ENCODE measurements at regions not wholly inside any gene's neighbourhood (a gene's known extent, or its start where the extent isn't known, plus 50 kb on each side); places are given as distances from the start of the nearest gene placed in this dataset.
A peak's percentile ranks its signal among the peaks of the same experiment; 100 is the strongest.
"Not testable (repeated sequence)": the region's sequence is repeated elsewhere in the genome, so short reads cannot be mapped to it uniquely, and the experiment has no call there.

DNA sequence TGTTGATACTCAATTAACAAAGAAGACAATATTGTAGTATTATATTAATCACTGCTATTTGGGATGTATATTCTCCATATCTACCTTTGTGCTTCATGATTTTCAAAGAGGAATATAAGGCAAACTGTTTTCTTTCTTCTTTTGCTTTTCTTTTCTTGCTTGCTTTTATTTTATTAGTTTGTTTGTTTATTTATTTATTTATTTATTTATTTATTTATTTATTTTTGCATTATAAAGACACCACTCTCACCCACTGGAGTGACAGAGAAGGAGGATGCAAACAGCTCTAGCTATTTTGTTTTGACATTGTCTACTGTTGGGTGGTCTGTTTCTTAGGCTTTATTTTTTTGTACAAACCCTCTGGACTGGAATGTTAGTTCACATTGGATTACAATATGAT lies 1352.7 kb downstream of the HACE1 start:
- no peak for DNase-seq

DNA sequence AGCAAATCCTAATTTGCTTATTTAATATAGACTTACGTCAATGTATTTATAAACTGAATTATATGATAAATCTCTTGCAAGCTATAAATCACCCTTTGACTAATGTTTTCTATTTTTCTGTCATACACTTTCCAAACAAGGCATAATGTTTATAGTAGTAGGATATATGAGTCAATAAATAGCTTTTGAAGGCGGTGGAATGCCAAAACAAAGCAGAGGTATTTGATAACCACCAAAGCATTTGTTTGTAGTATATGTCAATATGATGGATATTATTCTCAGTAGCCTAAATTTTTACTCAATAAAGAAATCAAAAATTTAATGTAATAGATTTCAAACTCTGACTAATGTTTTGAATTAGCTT lies 1354.6 kb downstream of the HACE1 start:
- no peak for DNase-seq

DNA sequence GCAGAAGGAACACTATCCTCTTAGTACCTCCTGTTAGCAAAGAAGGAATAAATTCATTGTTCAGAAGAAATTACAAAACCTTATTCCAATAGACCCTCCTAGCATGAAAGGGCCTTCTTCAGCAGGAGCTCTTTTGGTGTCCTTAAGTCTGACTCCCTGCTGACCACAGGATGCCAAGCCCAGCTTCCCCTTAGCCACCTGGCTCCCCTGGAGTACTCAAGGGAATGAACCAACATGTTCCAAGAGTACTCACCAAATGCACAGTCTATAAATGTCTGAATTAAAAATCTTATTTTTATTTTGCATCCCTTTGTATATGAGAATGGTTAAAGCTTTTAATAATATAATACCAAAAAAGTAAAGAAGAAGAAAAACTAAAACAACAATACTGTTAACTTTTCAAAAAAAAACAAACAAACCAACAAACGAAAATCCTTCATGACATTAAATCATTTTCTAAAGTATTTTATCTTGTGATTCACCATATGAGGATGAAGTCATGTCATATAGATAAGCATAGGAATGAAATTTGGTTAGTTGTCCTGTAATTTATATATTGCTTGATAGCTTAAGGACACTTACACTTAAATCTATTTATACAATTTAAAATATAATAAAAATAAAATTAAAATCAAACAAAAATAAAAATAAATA lies 1355.1 kb downstream of the HACE1 start:
- DNase-seq = no peak

DNA sequence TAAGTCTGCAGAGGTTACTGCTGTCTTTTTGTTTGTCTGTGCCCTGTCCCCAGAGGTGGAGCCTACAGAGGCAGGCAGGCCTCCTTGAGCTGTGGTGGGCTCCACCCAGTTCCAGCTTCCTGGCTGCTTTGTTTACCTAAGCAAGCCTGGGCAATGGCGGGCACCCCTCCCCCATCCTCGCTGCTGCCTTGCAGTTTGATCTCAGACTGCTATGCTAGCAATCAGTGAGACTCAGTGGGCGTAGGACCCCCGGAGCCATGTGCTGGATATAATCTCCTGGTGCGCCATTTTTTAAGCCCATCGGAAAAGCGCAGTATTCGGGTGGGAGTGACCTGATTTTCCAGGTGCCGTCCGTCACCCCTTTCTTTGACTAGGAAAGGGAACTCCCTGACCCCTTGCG lies 1363.1 kb downstream of the HACE1 start:
- DNase-seq = not testable (repeated sequence)

DNA sequence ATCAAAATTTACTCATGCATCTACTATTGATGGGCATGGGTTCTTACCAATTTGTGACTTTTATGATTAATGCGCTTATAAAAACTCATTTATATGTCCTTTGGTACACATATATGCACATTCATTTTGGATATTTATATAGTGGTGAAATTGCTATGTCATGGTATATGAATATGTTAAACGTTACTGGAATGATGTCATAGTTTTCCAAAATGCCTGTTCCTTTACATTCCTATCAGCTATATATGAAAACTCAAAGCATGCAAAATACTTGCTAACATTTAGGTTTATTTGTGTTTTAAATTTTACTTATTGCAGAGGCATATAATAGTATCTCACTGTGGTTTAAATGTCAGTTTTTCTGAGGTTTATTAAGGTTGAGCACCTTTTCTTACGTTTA lies 1403.1 kb downstream of the HACE1 start:
- no peak for DNase-seq

DNA sequence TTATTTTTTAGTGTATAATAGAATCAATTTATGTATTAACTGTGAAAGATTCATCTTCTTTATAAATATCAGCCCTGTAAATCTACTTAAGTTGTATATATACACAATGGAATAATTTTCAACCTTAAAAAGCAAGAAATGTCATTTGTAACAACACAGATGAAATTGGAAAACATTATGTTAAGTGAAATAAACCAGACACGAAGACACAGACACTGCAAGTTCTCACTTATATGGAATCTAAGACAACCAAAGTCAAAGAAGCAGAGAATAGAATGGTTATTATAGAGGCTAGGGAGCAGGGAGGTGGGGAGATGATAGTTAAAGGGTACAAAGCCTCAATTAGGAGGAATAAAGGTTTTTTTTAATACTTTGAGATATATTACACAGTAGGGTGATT lies 1404.4 kb downstream of the HACE1 start:
- no peak for DNase-seq

DNA sequence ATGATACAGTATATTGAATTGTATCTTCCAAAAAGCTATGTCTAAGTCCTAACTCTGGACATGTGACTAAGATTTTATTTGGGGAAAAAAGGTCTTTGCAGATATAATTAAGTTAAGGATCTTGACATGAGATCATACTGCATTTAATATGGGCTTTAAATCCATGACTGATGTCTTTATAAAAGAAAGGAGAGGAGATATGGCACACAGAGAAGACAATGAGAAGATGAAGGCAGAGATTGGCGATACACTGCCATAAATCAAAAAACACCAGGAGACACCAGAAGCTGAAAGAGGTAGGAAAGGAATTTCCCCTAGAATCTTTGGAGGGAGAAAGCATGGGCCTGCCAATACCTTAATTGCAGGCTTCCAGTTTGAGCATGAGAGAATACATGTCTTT lies 1450.2 kb downstream of the HACE1 start:
- no peak for DNase-seq

DNA sequence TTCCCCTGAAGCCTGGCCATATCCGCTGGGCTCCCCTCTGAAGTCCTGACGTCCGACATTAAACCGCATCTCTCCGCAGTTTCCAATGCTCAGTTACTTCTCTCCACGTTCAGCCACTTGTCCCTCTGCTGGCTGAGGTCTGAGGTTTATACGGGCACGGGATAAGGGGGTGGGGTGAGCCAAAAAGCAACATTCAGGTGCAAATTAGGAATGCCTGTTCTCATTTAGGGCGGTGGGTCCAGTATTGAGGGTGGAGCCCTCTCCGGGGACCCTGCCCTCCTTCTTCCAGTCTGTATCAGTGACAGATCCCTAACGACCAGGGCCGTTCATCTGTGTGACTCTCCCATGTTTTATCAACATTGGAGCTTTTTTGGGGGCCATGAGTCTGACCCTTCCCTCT lies 1454.4 kb downstream of the HACE1 start:
- no peak for DNase-seq

DNA sequence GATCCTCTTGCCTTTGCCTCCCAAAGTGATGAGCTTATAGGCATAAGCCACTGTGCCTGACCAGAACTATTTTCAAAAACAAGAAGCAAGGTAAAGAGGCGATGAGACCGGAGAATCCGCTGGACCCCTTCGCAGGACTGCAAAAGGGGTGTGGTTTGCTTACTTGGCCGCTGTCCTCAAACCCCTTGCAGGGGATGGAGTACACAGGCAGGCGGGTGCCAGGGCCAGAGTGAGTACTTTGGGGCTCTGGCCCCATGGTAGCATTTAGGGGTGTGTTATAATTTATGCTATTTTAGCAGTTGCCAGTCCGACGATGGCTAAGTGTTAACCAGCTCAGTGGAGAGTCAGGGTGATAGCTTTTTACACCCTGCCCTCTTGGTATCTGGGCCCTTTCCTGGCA lies 1454.9 kb downstream of the HACE1 start:
- DNase-seq = no peak

DNA sequence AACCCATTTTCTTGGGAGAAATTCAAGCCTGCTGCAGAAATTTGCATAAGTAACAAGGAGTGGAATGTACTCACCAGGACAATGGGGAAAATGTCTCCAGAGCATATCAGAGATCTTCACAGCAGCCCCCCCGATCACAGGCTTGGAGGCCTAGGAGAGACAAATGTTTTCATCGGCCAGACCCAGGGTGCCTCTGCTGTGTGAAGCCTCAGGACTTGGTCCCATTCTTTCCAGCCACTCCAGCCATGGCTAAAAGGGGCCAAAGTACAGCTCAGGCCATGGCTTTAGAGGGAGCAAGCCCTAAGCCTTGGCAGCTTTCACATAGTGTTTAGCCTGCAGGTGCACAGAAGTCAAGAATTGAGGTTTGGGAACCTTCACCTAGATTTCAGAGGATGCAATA lies 1463.0 kb downstream of the HACE1 start:
- DNase-seq = no peak

DNA sequence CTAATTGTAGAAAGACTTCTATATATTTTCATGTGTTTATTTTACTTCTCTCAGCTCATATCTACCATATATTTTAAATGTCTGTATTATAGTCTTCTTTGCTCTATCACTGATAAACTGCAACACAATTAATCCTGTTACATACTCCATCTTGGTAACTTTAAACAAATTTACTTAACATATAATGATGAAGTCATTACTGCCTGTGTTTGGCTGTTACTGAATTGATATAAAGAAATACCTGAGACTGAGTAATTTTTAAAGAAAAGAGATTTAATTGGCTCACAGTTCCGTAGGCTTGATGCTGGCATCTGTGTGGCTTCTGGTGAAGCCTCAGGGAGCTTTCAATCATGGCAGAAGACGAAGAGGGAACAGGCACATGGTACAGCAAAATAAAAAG lies 1480.4 kb downstream of the HACE1 start:
- no peak for DNase-seq

DNA sequence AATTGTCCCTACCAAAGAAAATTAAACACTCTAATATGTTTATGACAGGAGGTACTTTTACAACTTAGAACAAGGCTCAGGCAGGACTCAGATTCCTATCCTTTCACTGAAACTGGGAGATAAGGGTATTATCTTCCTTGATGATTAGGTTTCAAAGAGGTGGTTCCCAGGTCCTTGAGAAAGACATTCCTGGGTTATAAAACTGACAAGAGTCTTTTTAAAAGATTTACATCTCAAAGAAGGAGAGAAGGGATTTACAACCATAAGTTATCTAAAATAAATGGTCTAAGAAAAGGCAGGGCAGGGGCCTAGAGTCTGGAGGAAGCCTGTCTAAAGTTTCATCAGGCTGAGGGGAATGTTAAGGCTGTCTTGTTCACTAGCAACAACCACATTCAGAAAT lies 1492.5 kb downstream of the HACE1 start:
- DNase-seq = no peak

DNA sequence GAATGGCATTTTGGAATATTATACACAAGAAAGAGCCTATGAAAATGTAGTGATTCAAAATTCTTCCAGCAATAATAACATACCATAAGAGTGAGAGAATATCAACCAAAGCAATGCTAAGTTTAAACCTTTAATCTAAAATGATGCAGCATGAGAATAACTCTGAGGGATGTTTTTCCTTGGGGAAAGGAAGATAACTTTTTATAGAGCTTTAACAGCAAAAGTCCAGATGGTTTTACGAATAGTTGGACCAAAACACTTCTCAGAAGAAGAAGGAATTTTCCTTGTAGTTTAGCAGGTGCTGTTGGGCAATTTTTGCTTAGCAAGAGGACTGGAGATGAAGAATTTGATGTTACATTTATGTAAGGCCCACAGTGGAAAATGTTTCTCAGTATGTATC lies 1503.2 kb downstream of the HACE1 start:
- DNase-seq = no peak

DNA sequence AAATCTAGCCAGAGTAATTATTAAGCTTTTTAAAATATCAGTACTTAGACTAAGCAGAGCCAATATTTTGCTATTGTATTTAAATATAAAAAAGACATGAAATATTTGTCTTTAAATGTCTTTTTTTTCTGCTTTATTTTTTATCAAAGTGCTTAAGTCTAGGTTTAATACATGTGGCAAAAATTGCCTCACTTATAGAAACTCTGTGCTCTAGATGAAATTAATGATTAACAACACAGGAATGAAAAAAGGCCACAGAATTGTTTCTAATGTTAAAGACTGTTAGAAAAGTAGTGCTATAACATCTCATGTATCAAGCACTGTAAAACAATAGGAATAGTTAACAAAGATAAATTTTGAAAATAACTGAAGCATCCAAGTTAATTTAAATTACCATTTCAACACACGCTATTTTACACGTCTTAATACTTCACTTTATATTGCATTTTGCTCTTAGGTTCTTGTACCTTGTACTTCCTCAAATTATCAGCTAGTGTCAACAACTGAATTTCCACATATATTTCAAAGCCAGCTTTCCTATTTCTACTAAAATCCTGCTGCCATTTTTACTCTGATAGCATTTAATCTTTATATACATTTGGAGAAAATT lies 1515.1 kb downstream of the HACE1 start:
- no peak for DNase-seq

DNA sequence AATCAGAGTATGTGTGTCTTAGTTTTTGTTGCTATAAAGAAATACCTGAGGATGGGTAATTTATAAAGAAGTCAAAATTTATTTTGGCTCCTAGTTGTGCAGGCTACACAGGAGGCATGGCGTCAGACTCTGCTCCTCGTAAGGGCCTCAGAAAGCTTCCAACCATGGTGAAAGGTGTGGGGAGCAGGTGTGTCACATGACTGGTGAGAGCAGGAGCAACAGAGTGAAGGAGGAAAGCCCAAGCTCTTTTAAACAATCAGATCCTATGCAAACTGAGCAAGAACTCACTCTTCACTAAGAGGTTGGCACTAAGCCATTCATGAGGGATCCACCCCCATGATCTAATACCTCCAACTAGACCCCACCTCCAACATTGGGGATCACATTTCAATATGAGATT lies 1524.3 kb downstream of the HACE1 start:
- peak; percentile 1 for DNase-seq

DNA sequence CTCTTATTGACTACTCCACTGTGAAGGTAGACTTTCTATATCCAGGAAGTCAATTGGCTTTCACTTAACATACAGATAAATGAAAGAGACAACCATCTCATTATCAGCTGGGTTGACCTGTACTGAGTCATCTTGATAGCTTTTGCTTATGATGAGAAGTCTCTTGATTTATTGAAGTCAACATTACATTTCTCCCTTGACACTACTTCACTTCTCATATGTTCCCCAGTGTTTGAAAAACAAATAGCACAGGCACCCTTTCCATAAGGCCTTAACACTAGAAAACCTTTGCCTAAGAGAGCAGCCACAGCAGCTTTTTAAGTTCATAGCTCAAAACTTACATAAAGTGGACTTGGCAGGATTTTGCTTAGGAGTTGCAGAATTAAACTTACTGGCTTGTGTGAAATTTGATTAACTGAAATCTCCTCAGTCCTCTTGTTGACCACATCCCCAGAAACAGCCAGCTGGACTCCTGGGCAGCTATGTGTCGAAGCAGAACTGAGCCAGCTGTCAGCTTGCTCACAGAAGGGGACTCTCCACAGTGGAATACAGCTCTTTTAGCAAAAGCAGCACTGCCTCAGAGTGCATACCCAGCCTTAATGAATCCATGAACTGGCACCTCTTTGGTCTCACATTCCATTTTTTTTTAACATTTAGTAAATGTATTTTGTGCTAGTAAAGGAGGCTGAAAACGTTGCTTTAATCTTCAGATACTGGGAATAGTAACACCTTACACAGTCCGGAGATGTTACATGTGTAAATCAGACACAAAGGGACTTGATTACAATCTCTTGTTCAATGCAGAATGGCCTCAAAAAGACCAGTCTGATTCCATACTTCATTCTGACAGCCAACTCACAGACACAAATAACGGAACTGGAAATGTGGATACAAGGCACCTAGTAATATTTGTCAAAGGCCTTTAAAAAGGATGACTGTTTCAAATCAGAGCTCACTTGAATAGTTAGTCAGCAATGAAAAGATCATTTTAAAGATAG lies 1532.7 kb downstream of the HACE1 start:
- no peak for DNase-seq

DNA sequence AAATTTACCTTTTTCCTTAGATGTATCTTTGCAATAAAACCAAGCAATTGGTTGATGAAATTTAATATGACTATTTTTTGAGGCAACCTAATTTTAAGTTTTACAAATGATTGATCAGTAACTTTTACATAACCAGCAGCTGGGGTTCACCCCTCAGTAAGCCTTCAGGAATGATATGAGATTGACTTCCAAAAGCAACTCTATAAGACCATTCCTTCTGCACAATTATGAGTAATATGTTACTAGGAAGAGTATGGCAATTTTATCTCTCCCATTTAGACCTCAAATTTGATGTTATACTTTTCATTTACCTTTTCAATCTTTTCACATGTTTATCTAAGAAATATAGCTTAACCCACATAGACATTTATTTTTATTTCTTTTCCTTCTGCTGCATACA lies 1546.3 kb downstream of the HACE1 start:
- no peak for DNase-seq

DNA sequence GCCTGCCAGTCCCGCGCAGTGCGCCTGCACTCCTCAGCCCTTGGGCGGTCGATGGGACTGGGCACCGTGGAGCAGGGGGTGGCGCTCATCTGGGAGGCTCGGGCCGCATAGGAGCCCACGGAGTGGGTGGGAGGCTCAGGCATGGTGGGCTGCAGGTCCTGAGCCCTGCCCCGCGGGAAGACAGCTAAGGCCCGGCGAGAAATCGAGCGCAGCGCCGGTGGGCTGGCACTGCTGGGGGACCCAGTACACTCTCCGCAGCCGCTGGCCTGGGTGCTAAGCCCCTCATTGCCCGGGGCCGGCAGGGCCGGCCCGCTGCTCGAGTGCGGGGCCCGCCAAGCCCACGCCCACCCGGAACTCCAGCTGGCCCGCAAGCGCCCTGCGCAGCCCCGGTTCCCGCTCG lies 1565.3 kb downstream of the HACE1 start:
- DNase-seq = not testable (repeated sequence)

DNA sequence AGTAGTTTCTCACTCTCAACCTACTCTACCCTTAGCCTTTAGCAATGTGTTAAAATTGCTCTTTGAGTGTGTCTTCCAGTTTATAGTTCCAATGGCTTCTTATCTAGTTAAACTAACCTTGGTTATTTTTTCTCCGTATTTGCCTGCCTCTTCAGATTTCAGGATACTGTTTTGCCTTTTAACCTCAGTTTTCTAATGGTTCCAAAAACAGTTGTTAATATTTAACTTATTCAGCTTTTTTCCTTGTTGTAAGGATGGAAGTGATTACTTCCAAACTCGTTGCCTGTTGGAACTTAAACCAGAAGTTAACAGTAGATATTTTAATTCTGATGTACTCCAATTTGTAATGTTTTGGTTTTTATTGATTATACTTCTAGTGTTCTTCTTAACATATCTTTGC lies 1574.9 kb downstream of the HACE1 start:
- DNase-seq = no peak

DNA sequence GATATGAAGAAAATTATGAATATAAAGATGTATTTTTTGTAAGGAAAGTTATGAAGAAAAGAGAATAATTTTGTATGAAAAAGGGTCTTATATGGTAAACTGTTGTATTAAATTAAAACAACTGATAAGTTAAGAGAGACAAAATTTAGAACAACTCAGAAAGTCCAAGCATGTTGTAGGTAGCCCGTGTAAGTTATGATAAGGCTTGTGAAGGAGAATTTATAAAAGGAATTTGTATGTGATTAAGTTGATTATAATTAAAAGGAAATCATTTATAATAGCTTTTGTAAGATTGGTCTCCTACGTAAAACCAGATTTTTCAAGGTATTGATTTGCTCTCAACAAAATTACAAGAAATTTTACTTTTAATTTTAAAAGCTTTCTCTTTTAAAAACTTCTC lies 1579.3 kb downstream of the HACE1 start:
- DNase-seq = no peak

DNA sequence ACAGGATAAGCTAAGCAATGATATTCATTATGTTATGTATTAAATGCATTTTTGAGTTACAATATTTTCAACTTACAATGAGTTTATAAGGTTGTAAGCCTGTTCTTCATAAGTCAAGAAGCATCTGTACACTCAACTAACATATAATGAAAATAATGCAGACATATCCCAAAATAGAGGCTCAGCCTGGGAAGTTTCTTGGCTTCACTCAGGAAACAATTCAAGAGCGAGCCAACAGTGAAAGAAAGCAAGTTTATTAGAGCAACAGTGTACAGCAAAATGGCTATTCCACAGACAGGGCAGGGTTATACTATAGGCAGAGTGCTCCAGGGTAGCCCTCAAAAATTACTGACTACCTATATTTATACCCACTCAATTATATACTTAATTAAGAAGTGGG lies 1581.8 kb downstream of the HACE1 start:
- no peak for DNase-seq

DNA sequence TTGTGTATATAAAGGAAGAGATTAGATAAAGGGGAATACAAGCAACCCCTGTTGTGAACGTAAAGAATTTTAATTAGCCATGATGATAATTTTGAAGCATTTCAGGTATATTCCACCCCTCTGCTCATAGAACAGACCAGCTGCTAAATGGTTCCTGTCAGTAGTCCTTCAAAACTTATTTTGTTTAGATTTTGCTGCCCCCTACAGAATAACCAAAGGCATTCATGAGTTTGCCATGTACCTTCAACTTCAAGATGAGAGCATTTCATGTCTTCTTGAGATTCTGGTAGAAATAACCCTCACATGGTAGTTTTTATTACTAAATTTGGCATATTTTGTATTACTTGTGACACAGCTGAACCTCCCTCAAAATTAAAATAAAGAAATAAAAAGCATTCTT lies 1586.7 kb downstream of the HACE1 start:
- DNase-seq = no peak

DNA sequence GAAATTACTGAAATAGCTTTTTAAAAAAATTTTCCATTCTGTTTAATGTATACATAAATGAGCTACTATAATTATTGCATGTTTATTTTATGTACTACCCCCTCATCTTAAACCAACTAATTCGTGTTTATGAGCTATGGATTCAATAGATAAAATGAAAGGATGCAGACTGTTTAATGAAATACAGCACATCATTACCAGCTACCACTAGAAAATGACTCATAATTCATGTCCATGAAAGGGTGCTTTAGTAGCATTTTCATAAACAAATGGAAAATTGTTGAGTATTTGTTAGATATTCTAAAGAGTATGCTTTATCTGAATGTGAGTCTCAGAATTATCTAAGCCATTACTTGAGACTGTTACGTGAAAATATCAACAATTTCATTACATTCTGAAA lies 1590.1 kb downstream of the HACE1 start:
- no peak for DNase-seq

DNA sequence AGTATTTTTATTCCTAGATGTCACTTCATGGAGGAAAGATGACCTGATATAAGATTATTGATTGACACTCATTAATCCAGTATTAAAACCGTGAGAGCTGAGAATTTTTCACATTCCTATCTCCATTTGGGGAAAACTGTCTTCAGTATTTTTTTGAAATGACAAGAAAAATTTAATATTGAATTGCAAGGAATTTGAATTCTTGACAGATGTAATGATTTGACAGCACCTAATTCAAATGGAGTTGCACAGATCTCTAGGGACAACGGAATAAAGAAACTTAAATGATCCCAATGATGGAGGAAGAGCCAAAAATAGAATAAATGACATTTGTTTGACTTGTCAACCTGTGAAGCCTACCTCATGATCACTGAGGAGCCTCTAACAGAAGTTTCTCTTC lies 1591.4 kb downstream of the HACE1 start:
- DNase-seq = no peak
